Calu3 (cell line): ENCODE measurements at regions not wholly inside any gene's neighbourhood (a gene's known extent, or its start where the extent isn't known, plus 50 kb on each side); places are given as distances from the start of the nearest gene placed in this dataset.
A peak's percentile ranks its signal among the peaks of the same experiment; 100 is the strongest.

Experiments
- BruUV-seq: library from RNA; stranded (reverse); fragments of 400-500 nt; replicated peaks from 2 replicates; lab custom pipeline; 2021; lab: Mats Ljungman, UMichigan
- CTCF ChIA-PET: fragments of 300-600 bp; sonication (Branson Sonifier 250); formaldehyde crosslinking; loops from one replicate; lab custom pipeline; 2022; ENCODE audit warnings: antibody characterized with exemption; lab: Charles Lee
- DNase-seq: peaks from one replicate; pipeline ENCODE4 v3.0.0; 2022
- H3K27ac Mint-ChIP-seq: one replicate; pipeline ENCODE4 v1.8.0; 2022; ENCODE audit warnings: mixed read lengths; ENCODE audit not compliant: unreplicated experiment
- H3K27me3 Mint-ChIP-seq: one replicate; pipeline ENCODE4 v1.8.0; 2022; ENCODE audit warnings: mixed read lengths; ENCODE audit not compliant: unreplicated experiment
- H3K36me3 Mint-ChIP-seq: one replicate; pipeline ENCODE4 v1.8.0; 2022; ENCODE audit warnings: mild to moderate bottlenecking, moderate library complexity, mixed read lengths; ENCODE audit not compliant: insufficient read depth, unreplicated experiment
- H3K4me1 Mint-ChIP-seq: one replicate; pipeline ENCODE4 v1.8.0; 2022; ENCODE audit warnings: mild to moderate bottlenecking, low read depth, mixed read lengths; ENCODE audit not compliant: unreplicated experiment
- H3K4me3 Mint-ChIP-seq: one replicate; pipeline ENCODE4 v1.8.0; 2022; ENCODE audit warnings: mild to moderate bottlenecking, low read depth, moderate library complexity, mixed read lengths; ENCODE audit not compliant: unreplicated experiment
- H3K9me3 Mint-ChIP-seq: one replicate; pipeline ENCODE4 v1.8.0; 2022; ENCODE audit warnings: low read depth, mixed read lengths; ENCODE audit not compliant: unreplicated experiment
- intact Hi-C: fragments of 100-400 bp; cut with micrococcal nuclease; formaldehyde crosslinking; loops from one replicate; pipeline ENCODE4 v1.10.0; 2022; ENCODE audit not compliant: unreplicated experiment
- TF ChIP-seq, protein P1 (sequence below): fragments of 200-600 bp; IDR thresholded peaks from one replicate; pipeline ENCODE4 v1.8.0; 2022; ENCODE audit warnings: antibody characterized with exemption; ENCODE audit not compliant: unreplicated experiment

DNA sequence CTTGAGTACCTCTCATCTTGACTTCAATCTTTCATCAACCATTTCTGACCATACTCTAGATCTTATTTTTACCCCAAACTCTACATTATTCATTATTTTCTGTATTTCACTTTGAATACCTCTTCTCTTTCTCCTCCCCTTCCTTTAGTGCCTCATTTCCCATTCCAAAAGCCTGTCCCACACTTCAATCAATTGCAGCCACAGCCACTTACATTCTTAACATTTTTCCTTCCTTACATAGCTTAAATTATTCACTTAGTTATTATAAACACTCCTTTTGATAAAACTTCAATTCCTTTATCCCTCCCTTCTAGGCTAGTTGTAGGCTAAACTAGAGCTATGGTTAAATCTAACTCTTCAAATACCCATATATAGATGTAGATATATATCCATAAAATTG lies 344.0 kb downstream of the PRR16 start:
- no peak overlapping the region for H3K4me3 Mint-ChIP-seq
- no peak for DNase-seq
- BruUV-seq, result no TSS peak
- H3K27me3 Mint-ChIP-seq, result no peaks in the 10 kb centered on the region
- CTCF ChIA-PET, result interaction anchor here (0.8 kb wide), 1 partner anchor 10 kb away, joined by 4 read pairs; no protein-coding TSS in a partner anchor
- H3K9me3 Mint-ChIP-seq, result no peaks in the 10 kb centered on the region
- H3K27ac Mint-ChIP-seq, result no peak overlapping the region
- H3K36me3 Mint-ChIP-seq, result no peaks in the 10 kb centered on the region
- TF ChIP-seq, protein P1, sequence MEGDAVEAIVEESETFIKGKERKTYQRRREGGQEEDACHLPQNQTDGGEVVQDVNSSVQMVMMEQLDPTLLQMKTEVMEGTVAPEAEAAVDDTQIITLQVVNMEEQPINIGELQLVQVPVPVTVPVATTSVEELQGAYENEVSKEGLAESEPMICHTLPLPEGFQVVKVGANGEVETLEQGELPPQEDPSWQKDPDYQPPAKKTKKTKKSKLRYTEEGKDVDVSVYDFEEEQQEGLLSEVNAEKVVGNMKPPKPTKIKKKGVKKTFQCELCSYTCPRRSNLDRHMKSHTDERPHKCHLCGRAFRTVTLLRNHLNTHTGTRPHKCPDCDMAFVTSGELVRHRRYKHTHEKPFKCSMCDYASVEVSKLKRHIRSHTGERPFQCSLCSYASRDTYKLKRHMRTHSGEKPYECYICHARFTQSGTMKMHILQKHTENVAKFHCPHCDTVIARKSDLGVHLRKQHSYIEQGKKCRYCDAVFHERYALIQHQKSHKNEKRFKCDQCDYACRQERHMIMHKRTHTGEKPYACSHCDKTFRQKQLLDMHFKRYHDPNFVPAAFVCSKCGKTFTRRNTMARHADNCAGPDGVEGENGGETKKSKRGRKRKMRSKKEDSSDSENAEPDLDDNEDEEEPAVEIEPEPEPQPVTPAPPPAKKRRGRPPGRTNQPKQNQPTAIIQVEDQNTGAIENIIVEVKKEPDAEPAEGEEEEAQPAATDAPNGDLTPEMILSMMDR, result no peak
- intact Hi-C loops, result no loop called here
- peaks cover 18% of the 10 kb centered on the region for H3K4me1 Mint-ChIP-seq

DNA sequence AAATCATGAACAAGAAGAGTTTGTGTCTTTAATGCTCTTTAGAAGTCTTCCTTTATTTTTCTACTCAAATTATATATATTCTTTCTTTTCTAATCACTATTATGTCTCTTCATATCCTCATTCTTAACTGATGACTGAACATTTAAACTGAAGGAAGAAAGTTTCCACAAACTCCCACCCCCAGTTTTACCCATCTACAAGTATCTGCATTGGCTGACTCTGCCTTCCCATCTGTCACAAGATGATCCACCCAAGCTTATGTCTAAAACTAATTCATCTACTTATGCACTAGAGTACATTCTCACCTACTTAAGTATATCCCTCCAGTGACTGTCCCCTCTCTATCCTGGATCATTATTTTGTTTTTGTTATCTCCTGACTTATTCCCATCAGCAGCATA lies 344.5 kb downstream of the PRR16 start:
- intact Hi-C loops, result no loop called here
- CTCF ChIA-PET, result no interaction called here
- no peak overlapping the region for H3K4me3 Mint-ChIP-seq

DNA sequence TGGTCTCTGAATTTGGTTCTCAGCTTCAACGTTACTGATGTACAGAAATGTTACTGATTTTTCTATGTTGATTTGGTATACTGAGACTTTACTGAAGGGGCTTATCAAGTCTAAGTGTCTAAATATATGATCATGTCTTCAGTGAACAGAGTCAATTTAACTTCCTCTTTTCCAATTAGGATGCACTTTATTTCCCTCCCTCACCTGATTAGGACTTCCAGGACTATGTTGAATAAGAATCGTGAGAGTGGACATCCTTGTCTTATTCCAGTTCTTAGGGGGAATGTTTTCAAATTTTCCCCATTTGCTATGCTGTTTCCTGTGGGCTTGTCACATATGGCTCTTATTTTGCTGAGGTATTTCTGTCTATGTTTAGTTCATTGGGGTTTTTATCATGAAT lies 349.5 kb downstream of the PRR16 start:
- CTCF ChIA-PET, result no interaction called here
- no peak for DNase-seq
- H3K36me3 Mint-ChIP-seq, result no peaks in the 10 kb centered on the region
- H3K4me1 Mint-ChIP-seq, result peaks cover 7% of the 10 kb centered on the region
- H3K4me3 Mint-ChIP-seq, result no peak overlapping the region
- intact Hi-C loops, result no loop called here
- TF ChIP-seq, protein P1, result no peak
- no peaks in the 10 kb centered on the region for H3K27me3 Mint-ChIP-seq
- H3K27ac Mint-ChIP-seq, result no peak overlapping the region
- H3K9me3 Mint-ChIP-seq, result peaks cover 7% of the 10 kb centered on the region
- BruUV-seq, result no TSS peak

More for the DNA sequence above, 344.5 kb downstream of the PRR16 start:
- no peaks in the 10 kb centered on the region for H3K9me3 Mint-ChIP-seq
- H3K27ac Mint-ChIP-seq, result no peak overlapping the region
- H3K36me3 Mint-ChIP-seq, result no peaks in the 10 kb centered on the region
- H3K4me1 Mint-ChIP-seq, result peaks cover 18% of the 10 kb centered on the region
- TF ChIP-seq, protein P1, result no peak
- BruUV-seq, result no TSS peak
- DNase-seq, result no peak
- H3K27me3 Mint-ChIP-seq, result no peaks in the 10 kb centered on the region

DNA sequence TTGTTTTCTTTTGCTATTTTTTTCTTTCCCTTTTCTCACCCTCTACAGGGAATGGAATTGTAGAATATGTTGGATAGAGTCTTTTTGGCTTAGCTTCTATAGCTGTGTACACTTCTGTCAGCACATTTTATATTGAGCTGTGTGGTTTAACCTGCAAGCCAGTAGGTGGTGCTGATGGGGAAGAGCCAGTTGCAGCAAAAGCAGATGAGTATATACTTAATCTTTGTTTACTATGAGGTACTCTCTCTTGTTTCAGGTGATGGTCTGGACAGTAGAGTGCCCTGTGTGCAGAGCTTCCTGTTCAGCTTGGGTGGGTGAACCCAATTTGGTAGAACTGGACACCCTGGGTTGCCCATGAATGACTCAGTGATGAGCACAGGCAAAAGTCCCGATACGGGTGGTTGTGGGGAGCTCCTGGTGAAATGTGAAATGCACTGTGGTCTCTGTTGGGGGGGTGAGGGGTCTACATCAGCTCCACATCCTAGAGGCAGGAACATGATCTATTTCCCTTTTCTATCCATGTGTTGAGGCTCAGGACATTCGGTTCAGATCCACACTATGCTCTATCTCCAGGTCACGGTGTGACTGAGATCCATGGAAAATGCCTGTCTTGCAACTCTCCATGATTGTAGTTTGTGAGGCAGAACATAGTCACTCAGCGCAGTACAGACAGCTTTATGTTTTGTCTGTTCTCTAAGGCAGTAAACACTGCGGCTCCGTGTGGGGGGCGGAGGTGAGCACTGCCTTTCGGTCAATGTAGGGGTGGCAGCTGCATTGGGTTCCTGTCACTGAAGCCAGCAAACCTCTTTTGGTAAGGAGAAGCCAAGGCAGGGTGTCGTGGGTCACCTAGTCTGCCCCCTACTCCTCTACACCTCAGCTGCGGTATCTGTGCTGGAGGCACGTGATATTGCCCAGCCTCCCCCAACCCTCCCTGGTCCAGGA lies 353.2 kb downstream of the PRR16 start:
- TF ChIP-seq, protein P1, result peak; percentile 23
- CTCF ChIA-PET, result no interaction called here
- no TSS peak for BruUV-seq
- Mint-ChIP-seq H3K27ac (no peak overlapping the region), H3K4me3 (no peak overlapping the region), H3K27me3 (no peaks in the 10 kb centered on the region), H3K36me3 (no peaks in the 10 kb centered on the region), H3K9me3 (peaks cover 10% of the 10 kb centered on the region), H3K4me1 (no peaks in the 10 kb centered on the region)
- intact Hi-C loops, result loop anchor here (1.0 to 2.0 kb wide), 2 partner anchors 1053 to 1133 kb away; no protein-coding TSS in a partner anchor
- peak; percentile 36 for DNase-seq
